ENCODE measurements at regions not wholly inside any gene's neighbourhood (a gene's known extent, or its start where the extent isn't known, plus 50 kb on each side); places are given as distances from the start of the nearest gene placed in this dataset.

DNA sequence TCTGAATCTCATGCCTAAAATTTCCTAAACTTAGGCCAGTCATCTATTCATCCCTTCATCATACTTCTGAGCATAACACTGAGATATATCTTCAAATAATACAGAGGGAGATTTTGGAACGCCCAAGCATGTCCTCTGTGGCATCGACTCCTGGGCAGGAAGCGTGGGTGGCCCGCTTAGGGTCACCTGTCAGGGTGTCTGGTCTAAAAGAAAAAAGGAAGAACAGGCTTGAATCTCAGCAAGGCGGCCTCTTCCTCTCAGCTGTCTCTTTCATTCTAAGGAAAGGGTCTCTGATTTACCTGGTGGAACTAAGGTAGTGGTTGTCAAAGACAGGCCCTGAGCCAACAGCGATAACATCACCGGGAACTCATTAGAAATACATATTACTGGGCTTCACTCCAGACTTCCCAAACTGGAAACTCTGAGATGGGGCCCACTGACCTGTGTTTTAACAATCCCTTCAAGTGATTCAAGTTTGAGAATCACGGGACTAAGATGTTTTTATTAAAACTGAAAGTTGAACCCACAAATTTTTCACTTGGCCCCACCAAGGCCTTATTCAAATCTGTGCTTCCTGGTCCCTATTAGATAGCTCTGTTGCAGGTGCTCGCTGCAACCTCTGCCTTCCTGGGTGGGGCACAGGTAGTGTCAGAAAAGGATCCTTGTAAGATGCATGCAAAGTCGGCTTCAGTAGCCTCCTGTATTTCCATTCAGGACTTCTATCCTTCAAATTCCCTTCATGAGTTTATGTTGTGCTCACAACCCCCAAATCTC lies 162.3 kb upstream of the CCDC68 start:
- no peak for DNase-seq

- no peak for DNase-seq
Measured at GRCh38 chr18:55120896-55121295, 161.6 kb upstream of the CCDC68 start.

DNA sequence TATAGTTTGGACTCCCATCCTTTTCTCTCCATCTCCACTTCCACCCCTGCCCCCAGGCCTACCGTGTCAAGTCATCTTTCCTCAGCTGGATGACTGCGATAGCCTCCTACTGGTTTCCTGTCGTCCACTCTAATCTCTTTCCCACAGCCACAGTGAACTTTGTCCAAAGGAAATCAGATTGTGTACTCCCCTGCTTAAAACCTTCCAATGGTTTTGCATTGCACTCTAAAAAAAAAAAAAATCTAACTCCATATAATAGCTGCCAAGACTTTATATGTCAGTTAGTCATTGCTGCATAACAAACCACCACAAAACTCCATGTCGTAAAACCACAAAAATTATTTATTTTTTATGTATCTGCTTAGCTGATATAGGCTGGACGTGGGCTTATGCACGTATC lies 160.2 kb upstream of the CCDC68 start:
- no peak for DNase-seq

- no peak for DNase-seq
Measured at GRCh38 chr18:55119016-55119415, 159.8 kb upstream of the CCDC68 start.

- DNase-seq, result no peak
Measured at GRCh38 chr18:55116863-55117262, 157.6 kb upstream of the CCDC68 start.

DNA sequence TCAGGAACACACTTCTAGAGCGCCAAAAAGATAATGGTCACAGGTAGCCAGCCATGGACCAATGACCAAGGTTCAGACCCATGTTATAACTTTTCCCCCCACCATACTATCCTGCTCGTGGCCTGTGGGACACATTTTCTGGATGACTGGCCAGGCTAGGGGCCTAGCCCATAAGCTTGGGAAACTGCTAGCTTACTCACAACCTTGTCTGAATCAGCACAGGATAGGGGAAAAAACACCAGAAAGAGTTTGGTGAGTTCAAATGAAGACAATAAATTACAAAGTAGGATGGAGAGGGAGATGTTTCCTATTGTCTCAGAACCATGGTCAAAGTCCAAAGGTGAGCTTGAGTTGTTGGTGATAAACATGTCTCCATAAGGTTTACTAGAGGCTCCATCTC lies 156.3 kb upstream of the CCDC68 start:
- DNase-seq, result no peak

GRCh38 chr18:55114876-55115275 lies 155.6 kb upstream of the CCDC68 start:
- no peak for DNase-seq

DNA sequence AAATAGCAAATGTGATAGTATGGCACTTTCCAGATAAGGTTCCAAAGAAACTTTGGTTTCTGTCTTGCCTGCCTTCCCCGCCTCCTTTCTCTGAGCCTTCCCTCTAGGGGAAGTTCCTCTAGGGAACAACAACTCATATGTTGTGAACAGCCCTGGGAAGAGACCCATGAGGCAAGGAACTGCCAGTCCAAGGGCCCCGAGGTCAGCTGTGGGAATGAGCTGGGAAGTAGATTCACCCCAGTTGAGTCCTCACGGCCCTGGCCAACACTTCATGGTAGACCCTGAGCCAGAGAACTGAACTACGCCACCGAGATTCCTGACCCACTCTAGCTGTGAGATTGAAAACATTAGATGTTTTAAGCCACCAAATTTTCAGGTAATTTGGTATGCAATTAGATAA lies 154.5 kb upstream of the CCDC68 start:
- no peak for DNase-seq

DNA sequence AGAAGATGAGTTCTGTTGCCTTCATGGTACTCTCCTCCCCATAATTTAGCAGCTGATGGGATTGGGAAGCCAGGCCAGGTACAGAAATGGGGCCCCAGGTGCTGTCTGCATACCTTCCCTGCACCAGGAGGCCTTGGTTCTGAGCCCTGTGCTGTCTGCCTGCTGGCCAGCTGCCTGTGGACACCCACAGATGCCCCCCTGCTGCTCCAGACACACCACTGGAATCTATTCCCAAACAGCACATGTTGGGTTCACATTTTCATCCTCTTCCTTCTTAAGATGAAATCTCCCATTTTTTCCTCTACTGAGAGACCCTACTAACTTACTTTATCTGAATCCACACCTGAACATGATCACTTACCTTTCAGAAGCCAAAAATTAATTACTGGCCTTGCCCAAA lies 152.0 kb upstream of the CCDC68 start:
- no peak for DNase-seq

GRCh38 chr18:55110436-55110835 lies 151.2 kb upstream of the CCDC68 start:
- DNase-seq, result no peak

- DNase-seq, result no peak
Measured at GRCh38 chr18:55109818-55110414, 150.7 kb upstream of the CCDC68 start.

DNA sequence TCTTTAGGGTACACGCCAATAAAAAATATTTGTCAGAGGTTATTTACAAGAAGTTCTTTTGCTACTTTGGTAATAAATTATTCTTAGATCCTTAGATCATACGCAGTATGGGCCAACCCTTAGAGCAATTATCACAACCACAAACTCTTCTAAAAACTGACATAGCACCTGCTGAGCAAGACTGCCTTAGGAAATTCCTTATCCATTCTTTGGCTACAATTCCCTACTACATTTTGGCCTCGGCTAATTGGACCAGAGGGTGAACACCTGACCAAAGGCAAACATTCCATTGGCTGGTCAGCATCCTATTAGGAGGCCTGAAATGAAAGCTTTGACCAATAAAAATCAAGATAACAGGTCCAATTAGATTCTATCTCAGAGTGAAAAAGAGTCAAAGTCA lies 147.6 kb upstream of the CCDC68 start:
- no peak for DNase-seq

GRCh38 chr18:55106466-55106865 lies 147.2 kb upstream of the CCDC68 start:
- no peak for DNase-seq

DNA sequence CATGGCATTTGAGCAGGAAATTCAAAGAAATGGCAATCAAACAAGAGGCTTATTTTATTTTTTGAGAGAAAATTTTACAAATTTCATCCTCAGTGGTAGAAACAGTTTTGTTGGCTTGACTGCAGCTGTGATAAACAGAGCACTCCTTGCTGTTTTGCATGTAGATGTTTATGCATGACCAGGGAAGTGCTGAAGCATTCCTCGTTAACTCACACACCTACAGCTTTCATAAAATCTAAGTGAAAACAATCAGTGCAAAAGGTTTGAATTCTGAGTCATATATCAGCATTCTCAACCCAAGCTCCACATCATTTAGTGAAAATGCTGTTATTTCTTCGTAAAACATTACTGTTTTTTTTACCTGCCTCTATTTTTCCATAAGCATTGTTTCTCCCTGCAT lies 146.6 kb upstream of the CCDC68 start:
- no peak for DNase-seq

GRCh38 chr18:55102958-55103456 lies 143.7 kb upstream of the CCDC68 start:
- no peak for DNase-seq

- DNase-seq, result no peak
Measured at GRCh38 chr18:55102501-55102900, 143.2 kb upstream of the CCDC68 start.

DNA sequence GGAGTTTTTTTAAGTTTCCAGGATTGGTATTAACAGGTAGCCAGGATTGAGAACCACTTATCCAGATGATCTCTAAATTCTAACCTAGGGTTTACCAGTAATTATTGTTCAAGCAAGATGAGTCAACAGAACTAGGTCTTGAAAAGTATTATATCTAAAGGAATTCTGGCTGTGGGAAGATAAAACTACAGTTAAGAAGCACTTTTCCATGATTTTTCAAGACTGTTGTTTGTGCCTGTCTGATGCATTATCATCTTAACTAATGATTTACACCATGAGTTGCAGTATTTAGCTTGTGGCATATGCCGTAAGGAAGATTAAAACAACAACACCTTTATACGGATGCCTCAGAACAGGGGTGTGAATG lies 142.2 kb upstream of the CCDC68 start:
- DNase-seq, result no peak

GRCh38 chr18:55100817-55101457 lies 141.7 kb upstream of the CCDC68 start:
- no peak for DNase-seq

- no peak for DNase-seq
Measured at GRCh38 chr18:55097456-55098170, 138.4 kb upstream of the CCDC68 start.

DNA sequence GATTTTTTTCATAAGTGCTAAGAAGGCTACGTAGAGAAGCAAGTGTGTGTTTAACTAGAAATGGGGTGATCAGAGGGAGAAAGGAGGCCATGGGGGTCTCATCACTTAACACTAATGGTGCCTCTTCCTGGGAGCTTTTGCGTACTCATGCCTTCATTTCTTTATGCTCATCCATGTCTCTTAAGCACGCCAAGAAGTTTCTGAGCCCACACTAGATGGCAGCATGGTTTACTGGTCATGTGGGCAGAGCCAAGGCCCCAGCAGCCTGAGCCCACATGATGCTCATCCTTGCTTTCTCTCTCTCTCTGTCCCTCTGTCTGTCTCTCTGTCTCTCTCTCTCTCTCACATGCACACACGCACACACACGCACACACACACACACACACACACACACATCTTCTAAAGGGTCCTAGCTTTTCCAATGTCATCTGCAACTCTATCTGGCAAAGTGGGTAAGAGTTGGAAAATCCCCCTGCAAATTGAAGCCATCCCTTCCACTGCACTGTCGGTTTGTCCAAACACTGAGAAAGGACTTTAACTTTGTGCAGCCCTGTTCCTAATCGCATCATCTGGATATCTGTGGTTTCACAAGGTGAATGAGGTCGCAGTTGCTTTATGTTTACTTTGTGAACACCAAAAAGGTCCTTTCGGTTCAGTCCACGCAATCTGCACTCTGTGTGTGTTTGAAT lies 137.1 kb upstream of the CCDC68 start:
- DNase-seq, result peak in 38 of 56 donors; percentile 1 to 49 (median 10)

DNA sequence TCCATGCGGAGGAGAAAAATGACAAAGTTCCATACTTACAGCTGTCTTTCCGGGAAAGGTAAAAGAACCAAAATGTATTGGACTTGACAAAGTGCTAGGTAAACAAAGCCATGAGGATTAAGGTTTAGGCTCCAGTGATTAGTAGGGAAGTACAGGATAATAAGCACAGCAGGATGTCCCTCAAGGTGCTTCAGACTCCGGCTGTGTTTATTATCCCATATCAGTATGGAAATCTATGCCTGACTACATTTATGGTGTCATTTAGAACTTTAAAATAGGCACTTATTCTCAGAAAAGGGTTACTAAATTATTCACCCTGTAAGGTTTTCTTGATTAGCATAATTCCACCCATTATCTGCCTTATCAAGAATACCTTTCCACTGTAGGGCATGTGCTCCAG lies 136.3 kb upstream of the CCDC68 start:
- no peak for DNase-seq

Measured in nucleus accumbens (tissue), 56 donors.